Neural progenitor cell (in vitro differentiated cells): ENCODE measurements at regions not wholly inside any gene's neighbourhood (a gene's known extent, or its start where the extent isn't known, plus 50 kb on each side); places are given as distances from the start of the nearest gene placed in this dataset. TPM values are rescaled to one million over a fixed set of nuclear protein-coding genes. Genes with fewer than 3 reads are reported as not detected.

Source experiments
- DNase-seq: peaks from one replicate; pipeline ENCODE4 v3.0.0-alpha.2; 2016; ENCODE audit warnings: low spot score
- H2AFZ ChIP-seq: fragments of 200-600 bp; sonication (generic); replicated peaks from 2 replicates; pipeline ENCODE4 v1.6.1; 2016; ENCODE audit warnings: antibody characterized with exemption
- H3F3A ChIP-seq: fragments of 200-600 bp; sonication (generic); 2 replicates; pipeline ENCODE4 v1.6.1; 2016; ENCODE audit warnings: antibody characterized with exemption, low read depth
- H3K27ac ChIP-seq: fragments of 200-600 bp; sonication (generic); 2 replicates; pipeline ENCODE4 v1.5.1; 2016; ENCODE audit warnings: mild to moderate bottlenecking
- H3K27me3 ChIP-seq: fragments of 200-600 bp; sonication (generic); 2 replicates; pipeline ENCODE4 v1.6.1; 2016; ENCODE audit warnings: mild to moderate bottlenecking, moderate library complexity
- H3K36me3 ChIP-seq: fragments of 200-600 bp; sonication (generic); 2 replicates; pipeline ENCODE4 v1.5.1; 2016
- H3K4me1 ChIP-seq: fragments of 200-600 bp; sonication (generic); 2 replicates; pipeline ENCODE4 v1.6.1; 2016; ENCODE audit warnings: mixed run types
- H3K4me2 ChIP-seq: fragments of 200-600 bp; sonication (generic); 2 replicates; pipeline ENCODE4 v1.6.1; 2016
- H3K4me3 ChIP-seq: fragments of 200-600 bp; sonication (generic); 2 replicates; pipeline ENCODE4 v1.5.1; 2016
- H3K79me2 ChIP-seq: fragments of 200-600 bp; sonication (generic); 2 replicates; pipeline ENCODE4 v1.6.1; 2016; ENCODE audit warnings: low read depth
- H3K9ac ChIP-seq: fragments of 200-600 bp; sonication (generic); 2 replicates; pipeline ENCODE4 v1.6.1; 2016
- H3K9me3 ChIP-seq: fragments of 200-600 bp; sonication (generic); 2 replicates; pipeline ENCODE4 v1.5.1; 2016; ENCODE audit warnings: low read depth
- H4K20me1 ChIP-seq: fragments of 200-600 bp; sonication (generic); 2 replicates; pipeline ENCODE4 v1.6.1; 2016; ENCODE audit warnings: low read depth
- H3K27ac Mint-ChIP-seq: 3 replicates; pipeline ENCODE4 v1.8.0; 2021; ENCODE audit warnings: mixed read lengths
- H3K27me3 Mint-ChIP-seq: 2 replicates; pipeline ENCODE4 v1.8.0; 2022; ENCODE audit warnings: low read depth, mild to moderate bottlenecking, inconsistent platforms, moderate library complexity, mixed read lengths; ENCODE audit not compliant: insufficient read depth
- H3K36me3 Mint-ChIP-seq: 3 replicates; pipeline ENCODE4 v1.8.0; 2021; ENCODE audit warnings: mixed read lengths
- H3K4me1 Mint-ChIP-seq: 3 replicates; pipeline ENCODE4 v1.8.0; 2021; ENCODE audit warnings: mixed read lengths
- H3K4me3 Mint-ChIP-seq: 3 replicates; pipeline ENCODE4 v1.8.0; 2021; ENCODE audit warnings: mild to moderate bottlenecking, moderate library complexity, mixed read lengths
- H3K9me3 Mint-ChIP-seq: 3 replicates; pipeline ENCODE4 v1.8.0; 2020; ENCODE audit warnings: mixed read lengths
- EZH2 ChIP-seq: fragments of 200-600 bp; sonication (generic); IDR thresholded peaks from 2 replicates; pipeline ENCODE4 v1.6.1; 2017; ENCODE audit warnings: antibody characterized with exemption, mild to moderate bottlenecking, moderate library complexity
- EZH2phosphoT487 ChIP-seq: fragments of 200-600 bp; sonication (generic); IDR thresholded peaks from 2 replicates; pipeline ENCODE4 v1.6.1; 2017; ENCODE audit warnings: antibody characterized with exemption
- small RNA-seq: library from RNA; depleted of rRNA; stranded (forward); fragments of <200 nt; gene quantifications from one replicate; pipeline ENCODE3, GENCODE V24; 2015
- TF ChIP-seq, protein P1 (sequence below): fragments of 200-600 bp; sonication (generic); IDR thresholded peaks from 2 replicates; pipeline ENCODE4 v1.5.1; 2017; ENCODE audit warnings: antibody characterized with exemption, mild to moderate bottlenecking

DNA sequence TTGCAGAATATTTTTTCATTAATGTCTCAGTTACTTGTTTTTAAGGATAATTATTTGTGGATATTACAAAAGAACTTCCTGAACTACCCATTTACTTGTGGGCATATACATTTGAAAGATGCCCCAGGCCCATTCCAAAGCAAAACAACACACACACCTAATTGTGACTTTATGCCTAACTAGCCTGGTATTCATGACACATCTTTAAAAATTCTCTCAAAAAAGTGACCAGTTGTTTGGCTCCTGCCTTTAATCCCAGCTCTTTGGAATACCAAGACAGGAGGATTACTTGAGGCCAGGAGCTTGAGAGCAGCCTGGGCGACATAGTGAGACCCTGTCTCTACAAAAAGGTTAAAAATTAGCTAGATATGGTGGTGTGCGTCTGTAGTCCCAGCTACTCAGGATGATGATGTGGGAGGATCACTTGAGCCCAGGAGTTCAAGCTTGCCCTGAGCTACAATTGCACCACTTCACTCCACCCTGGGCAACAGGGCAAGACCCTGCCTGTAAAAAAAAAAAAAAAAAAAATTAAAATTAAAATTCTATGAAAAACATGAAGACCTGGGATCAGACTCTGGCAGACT is 51.7 kb upstream of the SLC4A7 start:
- no peak for DNase-seq
- Histone ChIP-seq H4K20me1 (no peaks in the 10 kb centered on the region), H3K9me3 (no peaks in the 10 kb centered on the region), H3K9ac (no peak overlapping the region), H3K36me3 (no peaks in the 10 kb centered on the region), H3K79me2 (no peaks in the 10 kb centered on the region), H3K4me1 (peaks cover 20% of the 10 kb centered on the region), H2AFZ (no peak overlapping the region), H3F3A (peaks cover 24% of the 10 kb centered on the region), H3K4me3 (no peak overlapping the region), H3K27ac (no peak overlapping the region), H3K27me3 (no peaks in the 10 kb centered on the region), H3K4me2 (no peak overlapping the region)
- peaks cover 2% of the 10 kb centered on the region for H3K27me3 Mint-ChIP-seq
- no peak overlapping the region for H3K4me3 Mint-ChIP-seq
- no peaks in the 10 kb centered on the region for H3K36me3 Mint-ChIP-seq
- no peaks in the 10 kb centered on the region for H3K9me3 Mint-ChIP-seq
- H3K27ac Mint-ChIP-seq, result no peak overlapping the region
- peaks cover 19% of the 10 kb centered on the region for H3K4me1 Mint-ChIP-seq
- TF ChIP-seq, protein P1, sequence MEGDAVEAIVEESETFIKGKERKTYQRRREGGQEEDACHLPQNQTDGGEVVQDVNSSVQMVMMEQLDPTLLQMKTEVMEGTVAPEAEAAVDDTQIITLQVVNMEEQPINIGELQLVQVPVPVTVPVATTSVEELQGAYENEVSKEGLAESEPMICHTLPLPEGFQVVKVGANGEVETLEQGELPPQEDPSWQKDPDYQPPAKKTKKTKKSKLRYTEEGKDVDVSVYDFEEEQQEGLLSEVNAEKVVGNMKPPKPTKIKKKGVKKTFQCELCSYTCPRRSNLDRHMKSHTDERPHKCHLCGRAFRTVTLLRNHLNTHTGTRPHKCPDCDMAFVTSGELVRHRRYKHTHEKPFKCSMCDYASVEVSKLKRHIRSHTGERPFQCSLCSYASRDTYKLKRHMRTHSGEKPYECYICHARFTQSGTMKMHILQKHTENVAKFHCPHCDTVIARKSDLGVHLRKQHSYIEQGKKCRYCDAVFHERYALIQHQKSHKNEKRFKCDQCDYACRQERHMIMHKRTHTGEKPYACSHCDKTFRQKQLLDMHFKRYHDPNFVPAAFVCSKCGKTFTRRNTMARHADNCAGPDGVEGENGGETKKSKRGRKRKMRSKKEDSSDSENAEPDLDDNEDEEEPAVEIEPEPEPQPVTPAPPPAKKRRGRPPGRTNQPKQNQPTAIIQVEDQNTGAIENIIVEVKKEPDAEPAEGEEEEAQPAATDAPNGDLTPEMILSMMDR, result no peak
- TF ChIP-seq EZH2phosphoT487 (no peak), EZH2 (no peak)

DNA sequence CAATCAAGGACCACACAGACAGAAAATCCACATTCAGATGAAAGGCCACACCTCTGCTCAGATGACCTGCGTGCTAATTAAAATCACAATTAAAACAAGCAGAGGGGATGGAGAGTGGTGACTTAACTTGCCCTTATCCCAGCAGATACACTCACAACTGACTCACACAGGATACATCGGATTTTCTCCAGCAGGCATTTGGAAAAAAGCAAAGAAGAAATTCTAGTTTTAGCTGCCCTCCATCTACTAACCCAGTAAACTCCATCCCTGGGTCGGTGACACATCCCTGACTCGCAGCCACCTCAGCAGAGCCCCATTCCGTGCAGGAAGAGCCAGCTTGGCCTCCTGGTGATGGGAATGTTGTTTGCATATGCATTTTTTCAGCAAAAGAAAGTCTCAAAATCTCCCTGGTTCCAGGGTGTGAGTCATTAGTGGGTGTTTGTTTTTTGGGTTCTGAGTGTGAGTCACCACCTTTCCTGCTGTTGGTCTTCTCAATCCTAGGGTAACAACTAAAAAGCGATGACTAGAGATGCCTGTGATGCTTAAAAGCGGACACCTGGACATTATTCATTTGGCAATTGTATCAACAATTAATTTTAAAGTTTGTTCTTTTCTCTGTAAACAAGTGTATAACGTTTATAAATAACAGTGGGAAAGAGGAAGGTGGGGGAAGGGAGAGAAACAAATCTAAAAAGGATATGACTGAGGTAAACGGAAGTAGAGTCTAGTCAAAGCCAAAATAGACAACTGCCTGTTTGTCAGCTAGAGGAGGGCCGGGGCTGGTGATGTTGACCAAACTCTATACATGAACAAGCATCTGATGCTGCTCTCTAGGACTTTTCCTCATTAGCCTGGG is 49.8 kb upstream of the SLC4A7 start:
- H3K27ac Mint-ChIP-seq, result no peak overlapping the region
- Histone ChIP-seq H3K9ac (no peak overlapping the region), H3K79me2 (no peaks in the 10 kb centered on the region), H3K4me2 (peak overlapping the region; percentile 69), H3K4me3 (no peak overlapping the region), H4K20me1 (no peaks in the 10 kb centered on the region), H3F3A (peaks cover 24% of the 10 kb centered on the region), H3K36me3 (no peaks in the 10 kb centered on the region), H3K4me1 (peaks cover 20% of the 10 kb centered on the region), H2AFZ (no peak overlapping the region), H3K27me3 (no peaks in the 10 kb centered on the region), H3K27ac (no peak overlapping the region), H3K9me3 (no peaks in the 10 kb centered on the region)
- TF ChIP-seq EZH2phosphoT487 (no peak), EZH2 (no peak)
- TF ChIP-seq, protein P1, result no peak
- peak; percentile 53 for DNase-seq
- H3K9me3 Mint-ChIP-seq, result no peaks in the 10 kb centered on the region
- no peaks in the 10 kb centered on the region for H3K36me3 Mint-ChIP-seq
- H3K4me3 Mint-ChIP-seq, result peak overlapping the region; percentile 34
- H3K4me1 Mint-ChIP-seq, result peaks cover 19% of the 10 kb centered on the region
- peaks cover 4% of the 10 kb centered on the region for H3K27me3 Mint-ChIP-seq

Small RNA genes in the stretch of these regions (small RNA-seq; reads per million reads assigned to genes)
- gene AC098614.2, result not detected
- not detected for gene RF00019
